Stimulated activated effector memory CD8-positive, alpha-beta T cell treated with anti-CD3 and anti-CD28 coated beads, Interleukin-12 subunit alpha, Interleukin-12 subunit beta, amount 100 ng/mL, for 72 hours (primary cell): ENCODE measurements at regions not wholly inside any gene's neighbourhood (a gene's known extent, or its start where the extent isn't known, plus 50 kb on each side); places are given as distances from the start of the nearest gene placed in this dataset.

ENCODE experiments used
- ATAC-seq: fragments of 150-1000 bp; cut with Tn5 transposase; 2 replicates; pipeline ENCODE4 v1.10.0; 2021
- DNase-seq, 2 donors: peaks; one replicate each; pipeline ENCODE4 v3.0.0; 2021 to 2022; ENCODE audit warnings: low spot score in 2 of 2
- H3K27ac Mint-ChIP-seq: one replicate; pipeline ENCODE4 v1.8.0; 2022; ENCODE audit warnings: mild to moderate bottlenecking, mixed read lengths
- H3K36me3 Mint-ChIP-seq: one replicate; pipeline ENCODE4 v1.8.0; 2022; ENCODE audit warnings: mild to moderate bottlenecking, mixed read lengths
- H3K4me1 Mint-ChIP-seq: one replicate; pipeline ENCODE4 v1.8.0; 2022; ENCODE audit warnings: mixed read lengths
- H3K4me3 Mint-ChIP-seq: one replicate; pipeline ENCODE4 v1.8.0; 2022; ENCODE audit warnings: mild to moderate bottlenecking, mixed read lengths
- H3K9me3 Mint-ChIP-seq: one replicate; pipeline ENCODE4 v1.8.0; 2022; ENCODE audit warnings: mixed read lengths

DNA sequence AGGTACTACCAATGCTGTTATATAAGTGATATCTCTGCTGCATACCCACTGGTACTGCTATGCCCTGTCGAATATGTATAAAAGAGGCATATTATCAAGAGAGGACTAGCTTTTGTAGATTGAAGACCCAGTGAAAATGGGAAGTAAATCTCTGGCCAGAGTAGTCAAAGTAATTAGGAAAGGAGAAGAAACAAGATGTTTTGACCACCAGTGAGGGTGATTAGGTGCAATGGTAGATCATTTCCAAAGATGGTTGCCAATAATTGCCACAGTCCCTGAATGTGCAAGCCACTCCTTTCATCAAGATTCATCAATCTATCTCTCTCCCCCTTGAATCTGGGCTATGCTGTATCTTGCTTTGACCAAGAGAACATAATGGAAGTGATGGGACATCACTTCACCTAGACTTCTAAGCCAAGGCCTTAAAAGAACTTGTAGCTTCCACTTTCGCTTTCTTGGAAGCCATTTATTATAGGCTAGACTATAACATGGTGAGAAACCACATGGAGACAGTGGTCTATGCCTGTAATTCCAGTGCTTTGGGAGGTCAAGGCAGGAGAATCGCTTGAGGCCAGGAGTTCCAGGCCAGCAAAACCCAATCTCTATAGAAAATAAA lies 52.6 kb upstream of the ST8SIA6 start:
- ATAC-seq, result no peak
- peaks cover 9% of the 10 kb centered on the region for H3K36me3 Mint-ChIP-seq
- peak overlapping the region; percentile 39 for H3K4me3 Mint-ChIP-seq
- no peak for DNase-seq
- peaks cover 61% of the 10 kb centered on the region for H3K4me1 Mint-ChIP-seq
- peak overlapping the region; percentile 67 for H3K27ac Mint-ChIP-seq
- peaks cover 3% of the 10 kb centered on the region for H3K9me3 Mint-ChIP-seq

GRCh38 chr10:17506390-17506789 lies 52.0 kb upstream of the ST8SIA6 start:
- ATAC-seq, result peak; percentile 60
- no peak for DNase-seq
- Mint-ChIP-seq H3K4me3 (peak overlapping the region; percentile 39), H3K36me3 (peaks cover 3% of the 10 kb centered on the region), H3K27ac (peak overlapping the region; percentile 67), H3K4me1 (peaks cover 60% of the 10 kb centered on the region), H3K9me3 (peaks cover 3% of the 10 kb centered on the region)

GRCh38 chr10:17504547-17505245 lies 50.3 kb upstream of the ST8SIA6 start:
- Mint-ChIP-seq H3K4me3 (peak overlapping the region; percentile 39), H3K9me3 (peaks cover 3% of the 10 kb centered on the region), H3K27ac (peak overlapping the region; percentile 20), H3K4me1 (peaks cover 47% of the 10 kb centered on the region), H3K36me3 (no peaks in the 10 kb centered on the region)
- no peak for ATAC-seq
- no peak for DNase-seq
